ENCODE measurements at regions not wholly inside any gene's neighbourhood (a gene's known extent, or its start where the extent isn't known, plus 50 kb on each side); places are given as distances from the start of the nearest gene placed in this dataset.

GRCh38 chr14:87732562-87732961 lies 260.4 kb downstream of the GALC start:
- Mint-ChIP-seq H3K27ac (ENCODE audit: unreplicated experiment) (no peak overlapping the region), H3K4me3 (ENCODE audit: unreplicated experiment) (no peak overlapping the region)
- TF ChIP-seq CTCF (IDR thresholded peaks at IDR 0.05; ENCODE audit: partially characterized antibody, unreplicated experiment), result no peak

GRCh38 chr14:87725318-87725717 lies 267.7 kb downstream of the GALC start:
- no peaks in the 10 kb centered on the region for H3K36me3 Mint-ChIP-seq (ENCODE audit: unreplicated experiment)
- H3K27me3 Mint-ChIP-seq (ENCODE audit: unreplicated experiment), result no peaks in the 10 kb centered on the region
- no peaks in the 10 kb centered on the region for H3K4me1 Mint-ChIP-seq (ENCODE audit: low read depth, unreplicated experiment)
- DNase-seq, result no peak
- TF ChIP-seq CTCF (IDR thresholded peaks at IDR 0.05; ENCODE audit: partially characterized antibody, unreplicated experiment), result no peak
- no peak overlapping the region for H3K4me3 Mint-ChIP-seq (ENCODE audit: unreplicated experiment)
- H3K27ac Mint-ChIP-seq (ENCODE audit: unreplicated experiment), result no peak overlapping the region
- no peaks in the 10 kb centered on the region for H3K9me3 Mint-ChIP-seq (ENCODE audit: unreplicated experiment)

More at GRCh38 chr14:87732562-87732961, 260.4 kb downstream of the GALC start:
- Mint-ChIP-seq H3K9me3 (ENCODE audit: unreplicated experiment) (peaks cover 6% of the 10 kb centered on the region), H3K27me3 (ENCODE audit: unreplicated experiment) (peaks cover 4% of the 10 kb centered on the region), H3K36me3 (ENCODE audit: unreplicated experiment) (peaks cover 5% of the 10 kb centered on the region), H3K4me1 (ENCODE audit: low read depth, unreplicated experiment) (peaks cover 8% of the 10 kb centered on the region)
- no peak for DNase-seq

GRCh38 chr14:87712396-87713090 lies 280.4 kb downstream of the GALC start:
- H3K4me1 Mint-ChIP-seq (ENCODE audit: low read depth, unreplicated experiment), result no peaks in the 10 kb centered on the region
- DNase-seq, result no peak
- no peak for TF ChIP-seq CTCF (IDR thresholded peaks at IDR 0.05; ENCODE audit: partially characterized antibody, unreplicated experiment)
- H3K27me3 Mint-ChIP-seq (ENCODE audit: unreplicated experiment), result no peaks in the 10 kb centered on the region
- H3K4me3 Mint-ChIP-seq (ENCODE audit: unreplicated experiment), result no peak overlapping the region
- H3K9me3 Mint-ChIP-seq (ENCODE audit: unreplicated experiment), result no peaks in the 10 kb centered on the region
- no peak overlapping the region for H3K27ac Mint-ChIP-seq (ENCODE audit: unreplicated experiment)
- H3K36me3 Mint-ChIP-seq (ENCODE audit: unreplicated experiment), result no peaks in the 10 kb centered on the region

- Mint-ChIP-seq H3K27me3 (ENCODE audit: unreplicated experiment) (peaks cover 2% of the 10 kb centered on the region), H3K4me1 (ENCODE audit: low read depth, unreplicated experiment) (no peaks in the 10 kb centered on the region), H3K9me3 (ENCODE audit: unreplicated experiment) (no peaks in the 10 kb centered on the region), H3K27ac (ENCODE audit: unreplicated experiment) (no peak overlapping the region), H3K36me3 (ENCODE audit: unreplicated experiment) (no peaks in the 10 kb centered on the region), H3K4me3 (ENCODE audit: unreplicated experiment) (no peak overlapping the region)
- TF ChIP-seq CTCF (IDR thresholded peaks at IDR 0.05; ENCODE audit: partially characterized antibody, unreplicated experiment), result no peak
- DNase-seq, result no peak
Measured at GRCh38 chr14:87705439-87705896, 287.5 kb downstream of the GALC start.

GRCh38 chr14:87698481-87698880 lies 294.5 kb downstream of the GALC start:
- Mint-ChIP-seq H3K4me3 (ENCODE audit: unreplicated experiment) (no peak overlapping the region), H3K27ac (ENCODE audit: unreplicated experiment) (no peak overlapping the region), H3K27me3 (ENCODE audit: unreplicated experiment) (no peaks in the 10 kb centered on the region), H3K9me3 (ENCODE audit: unreplicated experiment) (no peaks in the 10 kb centered on the region), H3K4me1 (ENCODE audit: low read depth, unreplicated experiment) (no peaks in the 10 kb centered on the region), H3K36me3 (ENCODE audit: unreplicated experiment) (no peaks in the 10 kb centered on the region)
- TF ChIP-seq CTCF (IDR thresholded peaks at IDR 0.05; ENCODE audit: partially characterized antibody, unreplicated experiment), result no peak
- DNase-seq, result no peak

Data from glutamatergic neuron (in vitro differentiated cells).